GM23248 (cell line): ENCODE measurements at regions not wholly inside any gene's neighbourhood (a gene's known extent, or its start where the extent isn't known, plus 50 kb on each side); places are given as distances from the start of the nearest gene placed in this dataset.

ENCODE experiments used
- EZH2 ChIP-seq: fragments of 200-600 bp; sonication (generic); IDR thresholded peaks from 2 replicates; pipeline ENCODE4 v1.6.1; 2018; ENCODE audit warnings: antibody characterized with exemption, mild to moderate bottlenecking; ENCODE audit not compliant: insufficient read depth, poor library complexity, severe bottlenecking
- EZH2phosphoT487 ChIP-seq: fragments of 200-600 bp; sonication (generic); IDR thresholded peaks from 2 replicates; pipeline ENCODE4 v1.6.1; 2018; ENCODE audit warnings: antibody characterized with exemption, moderate library complexity, mild to moderate bottlenecking, low read depth; ENCODE audit not compliant: insufficient read depth

GRCh38 chr2:23145460-23145859, 239.5 kb upstream of the KLHL29 start:
- TF ChIP-seq EZH2phosphoT487: no peak
- no peak for TF ChIP-seq EZH2
